GM21515 (cell line): ENCODE measurements at regions not wholly inside any gene's neighbourhood (a gene's known extent, or its start where the extent isn't known, plus 50 kb on each side); places are given as distances from the start of the nearest gene placed in this dataset.
A peak's percentile ranks its signal among the peaks of the same experiment; 100 is the strongest.

Experiments used
- ATAC-seq: cut with Tn5 transposase; IDR thresholded peaks from one replicate; pipeline ENCODE4 v1.9.1; 2021; ENCODE audit not compliant: unreplicated experiment

GRCh38 chr7:33661430-33662160 is 243.7 kb upstream of the BMPER start:
- no peak for ATAC-seq

GRCh38 chr7:33666531-33666930 is 238.8 kb upstream of the BMPER start:
- ATAC-seq = no peak

- ATAC-seq = no peak
Measured at GRCh38 chr7:33667196-33667595, 238.1 kb upstream of the BMPER start.

GRCh38 chr7:33669251-33669670 is 236.1 kb upstream of the BMPER start:
- no peak for ATAC-seq

GRCh38 chr7:33671531-33672262 is 233.6 kb upstream of the BMPER start:
- ATAC-seq = peak; percentile 63

- ATAC-seq = no peak
Measured at GRCh38 chr7:33673029-33673700, 232.2 kb upstream of the BMPER start.

- ATAC-seq = no peak
Measured at GRCh38 chr7:33674804-33675411, 230.4 kb upstream of the BMPER start.

GRCh38 chr7:33677556-33677955 is 227.8 kb upstream of the BMPER start:
- ATAC-seq = no peak

GRCh38 chr7:33678569-33679335 is 226.6 kb upstream of the BMPER start:
- no peak for ATAC-seq

- ATAC-seq = no peak
Measured at GRCh38 chr7:33680682-33681081, 224.7 kb upstream of the BMPER start.

GRCh38 chr7:33685503-33685902 is 219.8 kb upstream of the BMPER start:
- no peak for ATAC-seq

GRCh38 chr7:33685981-33686683 is 219.2 kb upstream of the BMPER start:
- ATAC-seq = no peak

GRCh38 chr7:33687625-33688024 is 217.7 kb upstream of the BMPER start:
- ATAC-seq = no peak

GRCh38 chr7:33691180-33691579 is 214.2 kb upstream of the BMPER start:
- ATAC-seq = no peak

- no peak for ATAC-seq
Measured at GRCh38 chr7:33692956-33693355, 212.4 kb upstream of the BMPER start.

GRCh38 chr7:33694006-33694405 is 211.3 kb upstream of the BMPER start:
- ATAC-seq = no peak

- no peak for ATAC-seq
Measured at GRCh38 chr7:33697616-33698015, 207.7 kb upstream of the BMPER start.

GRCh38 chr7:33698041-33698440 is 207.3 kb upstream of the BMPER start:
- ATAC-seq = no peak

- ATAC-seq = no peak
Measured at GRCh38 chr7:33698692-33699128, 206.6 kb upstream of the BMPER start.
